RCC 7860 (cell line): ENCODE measurements at regions not wholly inside any gene's neighbourhood (a gene's known extent, or its start where the extent isn't known, plus 50 kb on each side); places are given as distances from the start of the nearest gene placed in this dataset.

Experiments
- DNase-seq: peaks from one replicate; pipeline ENCODE4 v3.0.0-alpha.2; 2015; ENCODE audit warnings: low spot score
- FAIRE-seq: peaks from 2 replicates; lab custom pipeline; 2012; peaks lifted over from hg19 to GRCh38; lab: Jason Lieb, UNC

GRCh38 chr2:217086038-217086522 lies 226.2 kb upstream of the TNP1 start:
- FAIRE-seq (no peak), DNase-seq (peak; percentile 63)

GRCh38 chr2:217085543-217085942 lies 225.7 kb upstream of the TNP1 start:
- FAIRE-seq (no peak), DNase-seq (peak; percentile 48)

GRCh38 chr2:217081799-217082198 lies 221.9 kb upstream of the TNP1 start:
- FAIRE-seq (no peak), DNase-seq (no peak)

- FAIRE-seq: no peak
Measured at GRCh38 chr2:217079165-217079564, 219.3 kb upstream of the TNP1 start.

GRCh38 chr2:217077831-217078407 lies 218.1 kb upstream of the TNP1 start:
- FAIRE-seq (no peak), DNase-seq (peak; percentile 29)

More at GRCh38 chr2:217079165-217079564, 219.3 kb upstream of the TNP1 start:
- no peak for DNase-seq

- FAIRE-seq: no peak
Measured at GRCh38 chr2:217076657-217077232, 216.9 kb upstream of the TNP1 start.

GRCh38 chr2:217076058-217076435 lies 216.2 kb upstream of the TNP1 start:
- no peak for FAIRE-seq
- DNase-seq: no peak

More at GRCh38 chr2:217076657-217077232, 216.9 kb upstream of the TNP1 start:
- DNase-seq: no peak

- FAIRE-seq: no peak
- peak; percentile 13 for DNase-seq
Measured at GRCh38 chr2:217075268-217076057, 215.6 kb upstream of the TNP1 start.

- DNase-seq (no peak), FAIRE-seq (no peak)
Measured at GRCh38 chr2:217074576-217075255, 214.9 kb upstream of the TNP1 start.

- no peak for FAIRE-seq
- no peak for DNase-seq
Measured at GRCh38 chr2:217071416-217071815, 211.6 kb upstream of the TNP1 start.

- FAIRE-seq: no peak
Measured at GRCh38 chr2:217070611-217071010, 210.7 kb upstream of the TNP1 start.

GRCh38 chr2:217070043-217070430 lies 210.2 kb upstream of the TNP1 start:
- no peak for FAIRE-seq

More at GRCh38 chr2:217070611-217071010, 210.7 kb upstream of the TNP1 start:
- no peak for DNase-seq

GRCh38 chr2:217069263-217070042 lies 209.6 kb upstream of the TNP1 start:
- DNase-seq (no peak), FAIRE-seq (no peak)

More at GRCh38 chr2:217070043-217070430, 210.2 kb upstream of the TNP1 start:
- no peak for DNase-seq

GRCh38 chr2:217068677-217069250 lies 208.9 kb upstream of the TNP1 start:
- DNase-seq (no peak), FAIRE-seq (no peak)

GRCh38 chr2:217067787-217068186 lies 207.9 kb upstream of the TNP1 start:
- FAIRE-seq: no peak

GRCh38 chr2:217066510-217067270 lies 206.8 kb upstream of the TNP1 start:
- DNase-seq: no peak
- FAIRE-seq: no peak

More at GRCh38 chr2:217067787-217068186, 207.9 kb upstream of the TNP1 start:
- DNase-seq: no peak

- no peak for FAIRE-seq
- no peak for DNase-seq
Measured at GRCh38 chr2:217065695-217066405, 206.0 kb upstream of the TNP1 start.

GRCh38 chr2:217065012-217065290 lies 205.1 kb upstream of the TNP1 start:
- FAIRE-seq (no peak), DNase-seq (no peak)
